Hematopoietic multipotent progenitor cell treated with erythropoietin and hydrocortisone succinate and interleukin-3 and kit ligand, for 15 days (in vitro differentiated cells): ENCODE measurements at regions not wholly inside any gene's neighbourhood (a gene's known extent, or its start where the extent isn't known, plus 50 kb on each side); places are given as distances from the start of the nearest gene placed in this dataset.

ENCODE experiments used
- DNase-seq: peaks from one replicate; pipeline ENCODE4 v3.0.0-alpha.2; 2015; ENCODE audit warnings: low spot score

GRCh38 chr7:31171984-31172383 lies 119.9 kb downstream of the ADCYAP1R1 start:
- DNase-seq = no peak

- peak; percentile 33 for DNase-seq
Measured at GRCh38 chr7:31171216-31171785, 119.2 kb downstream of the ADCYAP1R1 start.
